T47D (cell line): ENCODE measurements at regions not wholly inside any gene's neighbourhood (a gene's known extent, or its start where the extent isn't known, plus 50 kb on each side); places are given as distances from the start of the nearest gene placed in this dataset.

Source experiments
- DNase-seq, 2 experiments: peaks; one replicate each; pipeline versions ENCODE4 v3.0.0 to v3.0.0-alpha.2; 2011 to 2012; ENCODE audit warnings: low read depth in 1 of 2, low spot score in 1 of 2
- JUND ChIP-seq: IDR thresholded peaks from 2 replicates; pipeline ENCODE4 v1.6.1; 2012; ENCODE audit warnings: low read depth
- in situ Hi-C: cut with HindIII; loops from 2 replicates; pipeline ENCODE4 v1.10.0; 2016; ENCODE audit warnings: low sequenced_read_pairs, low pct_unique_long_range_greater_than_20kb

- no peak for DNase-seq
- TF ChIP-seq JUND: no peak
- in situ Hi-C loops: no loop called here
Measured at GRCh38 chr21:23162198-23162946, 2164.2 kb downstream of the NCAM2 start.
